ENCODE measurements at regions not wholly inside any gene's neighbourhood (a gene's known extent, or its start where the extent isn't known, plus 50 kb on each side); places are given as distances from the start of the nearest gene placed in this dataset.
"Not testable (repeated sequence)": the region's sequence is repeated elsewhere in the genome, so short reads cannot be mapped to it uniquely, and the experiment has no call there.

GRCh38 chr3:21898316-21898715, 147.3 kb upstream of the ZNF385D start:
- DNase-seq: no peak

- DNase-seq: no peak
Measured at GRCh38 chr3:21901484-21901883, 150.5 kb upstream of the ZNF385D start.

- DNase-seq: no peak
Measured at GRCh38 chr3:21902956-21903355, 151.9 kb upstream of the ZNF385D start.

GRCh38 chr3:21909096-21909495, 158.1 kb upstream of the ZNF385D start:
- DNase-seq: no peak

GRCh38 chr3:21912711-21913110, 161.7 kb upstream of the ZNF385D start:
- DNase-seq: no peak

- DNase-seq: no peak
Measured at GRCh38 chr3:21913791-21914190, 162.8 kb upstream of the ZNF385D start.

GRCh38 chr3:21914451-21914850, 163.4 kb upstream of the ZNF385D start:
- DNase-seq: no peak

GRCh38 chr3:21919383-21919782, 168.4 kb upstream of the ZNF385D start:
- DNase-seq: no peak

GRCh38 chr3:21920421-21920861, 169.4 kb upstream of the ZNF385D start:
- no peak for DNase-seq

- DNase-seq: not testable (repeated sequence)
Measured at GRCh38 chr3:21923156-21923555, 172.1 kb upstream of the ZNF385D start.

GRCh38 chr3:21927261-21927660, 176.3 kb upstream of the ZNF385D start:
- no peak for DNase-seq

- DNase-seq: no peak
Measured at GRCh38 chr3:21934591-21934990, 183.6 kb upstream of the ZNF385D start.

- DNase-seq: no peak
Measured at GRCh38 chr3:21936207-21936606, 185.2 kb upstream of the ZNF385D start.

- DNase-seq: no peak
Measured at GRCh38 chr3:21938267-21938681, 187.3 kb upstream of the ZNF385D start.

- DNase-seq: no peak
Measured at GRCh38 chr3:21942328-21942727, 191.3 kb upstream of the ZNF385D start.

- no peak for DNase-seq
Measured at GRCh38 chr3:21944251-21944650, 193.2 kb upstream of the ZNF385D start.

GRCh38 chr3:21952856-21953255, 201.8 kb upstream of the ZNF385D start:
- no peak for DNase-seq

GRCh38 chr3:21954709-21955108, 203.7 kb upstream of the ZNF385D start:
- DNase-seq: no peak

GRCh38 chr3:21955406-21955805, 204.4 kb upstream of the ZNF385D start:
- DNase-seq: no peak

GRCh38 chr3:21960033-21960432, 209.0 kb upstream of the ZNF385D start:
- DNase-seq: no peak

- DNase-seq: no peak
Measured at GRCh38 chr3:21962456-21962855, 211.4 kb upstream of the ZNF385D start.

- DNase-seq: not testable (repeated sequence)
Measured at GRCh38 chr3:21966457-21966856, 215.4 kb upstream of the ZNF385D start.

- DNase-seq: no peak
Measured at GRCh38 chr3:21979706-21980105, 228.7 kb upstream of the ZNF385D start.

GRCh38 chr3:21989341-21990042, 238.5 kb upstream of the ZNF385D start:
- no peak for DNase-seq

GRCh38 chr3:21991061-21991460, 240.1 kb upstream of the ZNF385D start:
- no peak for DNase-seq

Data from SW 1271 (cell line).